NCI-H446 (cell line): ENCODE measurements at regions not wholly inside any gene's neighbourhood (a gene's known extent, or its start where the extent isn't known, plus 50 kb on each side); places are given as distances from the start of the nearest gene placed in this dataset.
"Not testable (repeated sequence)": the region's sequence is repeated elsewhere in the genome, so short reads cannot be mapped to it uniquely, and the experiment has no call there.

Source experiments
- DNase-seq, 2 experiments: peaks; one replicate each; lab custom pipeline; 2025; lab: John Stamatoyannopoulos, UW

GRCh38 chr6:140040396-140040795 lies 665.9 kb upstream of the CITED2 start:
- no peak for DNase-seq

GRCh38 chr6:140039364-140039763 lies 664.9 kb upstream of the CITED2 start:
- no peak for DNase-seq

GRCh38 chr6:140036196-140036595 lies 661.7 kb upstream of the CITED2 start:
- DNase-seq: no peak

GRCh38 chr6:140032189-140032588 lies 657.7 kb upstream of the CITED2 start:
- DNase-seq: no peak

GRCh38 chr6:140029551-140029950 lies 655.1 kb upstream of the CITED2 start:
- DNase-seq: no peak

- DNase-seq: no peak
These were observed 652.8 kb upstream of the CITED2 start for GRCh38 chr6:140027219-140027618.

GRCh38 chr6:140026546-140026945 lies 652.1 kb upstream of the CITED2 start:
- DNase-seq: no peak

GRCh38 chr6:140025171-140025570 lies 650.7 kb upstream of the CITED2 start:
- no peak for DNase-seq

- DNase-seq: no peak
These were observed 645.9 kb upstream of the CITED2 start for GRCh38 chr6:140020207-140020791.

- DNase-seq: no peak
These were observed 644.1 kb upstream of the CITED2 start for GRCh38 chr6:140018588-140018987.

- DNase-seq: no peak
These were observed 643.0 kb upstream of the CITED2 start for GRCh38 chr6:140017470-140017869.

- no peak for DNase-seq
These were observed 637.7 kb upstream of the CITED2 start for GRCh38 chr6:140012150-140012549.

GRCh38 chr6:140011537-140011936 lies 637.1 kb upstream of the CITED2 start:
- no peak for DNase-seq

GRCh38 chr6:140009286-140009685 lies 634.8 kb upstream of the CITED2 start:
- DNase-seq: no peak

- no peak for DNase-seq
These were observed 633.1 kb upstream of the CITED2 start for GRCh38 chr6:140007525-140007924.

- DNase-seq: no peak
These were observed 628.8 kb upstream of the CITED2 start for GRCh38 chr6:140003217-140003616.

GRCh38 chr6:140002396-140003022 lies 628.1 kb upstream of the CITED2 start:
- DNase-seq: no peak

GRCh38 chr6:140001821-140002341 lies 627.4 kb upstream of the CITED2 start:
- DNase-seq: no peak

GRCh38 chr6:140001005-140001404 lies 626.6 kb upstream of the CITED2 start:
- no peak for DNase-seq

- not testable (repeated sequence) for DNase-seq
These were observed 625.2 kb upstream of the CITED2 start for GRCh38 chr6:139999661-140000060.

- DNase-seq: not testable (repeated sequence)
These were observed 624.0 kb upstream of the CITED2 start for GRCh38 chr6:139998478-139998877.

- no peak for DNase-seq
These were observed 621.9 kb upstream of the CITED2 start for GRCh38 chr6:139996253-139996834.

GRCh38 chr6:139994998-139995397 lies 620.5 kb upstream of the CITED2 start:
- DNase-seq: no peak
